CMK (cell line): ENCODE measurements at regions not wholly inside any gene's neighbourhood (a gene's known extent, or its start where the extent isn't known, plus 50 kb on each side); places are given as distances from the start of the nearest gene placed in this dataset.
"Not testable (repeated sequence)": the region's sequence is repeated elsewhere in the genome, so short reads cannot be mapped to it uniquely, and the experiment has no call there.

Source experiments
- DNase-seq: peaks from one replicate; pipeline ENCODE4 v3.0.0-alpha.2; 2010; ENCODE audit warnings: low read depth

DNA sequence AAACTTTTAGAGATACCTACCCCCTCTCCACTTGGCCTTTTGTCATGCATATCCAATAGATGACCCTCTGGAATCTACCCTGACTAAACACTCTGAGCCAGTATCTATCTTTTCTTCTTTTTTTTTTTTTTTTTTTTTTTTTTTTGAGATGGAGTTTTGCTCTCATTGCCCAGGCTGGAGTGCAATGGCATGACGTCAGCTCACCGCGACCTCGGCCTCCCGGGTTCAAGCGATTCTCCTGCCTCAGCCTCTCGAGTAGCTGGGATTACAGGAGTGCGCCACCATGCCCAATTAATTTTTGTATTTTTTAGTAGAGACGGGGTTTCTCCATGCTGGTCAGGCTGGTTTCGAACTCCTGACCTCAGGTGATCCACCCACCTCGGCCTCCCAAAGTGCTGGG is 50.8 kb upstream of the GRIN2B start:
- DNase-seq = not testable (repeated sequence)

DNA sequence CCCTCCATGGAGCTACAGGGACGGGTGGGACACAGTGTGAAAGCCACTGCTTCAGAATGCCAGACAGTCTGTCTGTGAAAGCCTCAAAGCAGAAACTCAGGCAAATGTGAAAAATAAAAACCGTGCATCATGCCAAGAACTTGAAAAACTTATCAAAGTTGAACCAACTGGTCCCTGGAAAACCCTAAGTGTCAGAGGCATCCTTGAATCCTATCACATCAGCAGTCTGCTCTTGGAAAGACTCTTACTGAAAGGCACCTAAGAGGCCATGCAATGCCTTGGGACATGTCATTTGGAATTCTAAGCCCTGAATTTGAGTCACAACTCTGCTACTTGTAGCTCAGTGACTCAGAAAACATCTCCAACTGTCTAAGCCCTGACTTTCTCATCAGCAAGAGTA is 62.4 kb upstream of the GRIN2B start:
- no peak for DNase-seq

DNA sequence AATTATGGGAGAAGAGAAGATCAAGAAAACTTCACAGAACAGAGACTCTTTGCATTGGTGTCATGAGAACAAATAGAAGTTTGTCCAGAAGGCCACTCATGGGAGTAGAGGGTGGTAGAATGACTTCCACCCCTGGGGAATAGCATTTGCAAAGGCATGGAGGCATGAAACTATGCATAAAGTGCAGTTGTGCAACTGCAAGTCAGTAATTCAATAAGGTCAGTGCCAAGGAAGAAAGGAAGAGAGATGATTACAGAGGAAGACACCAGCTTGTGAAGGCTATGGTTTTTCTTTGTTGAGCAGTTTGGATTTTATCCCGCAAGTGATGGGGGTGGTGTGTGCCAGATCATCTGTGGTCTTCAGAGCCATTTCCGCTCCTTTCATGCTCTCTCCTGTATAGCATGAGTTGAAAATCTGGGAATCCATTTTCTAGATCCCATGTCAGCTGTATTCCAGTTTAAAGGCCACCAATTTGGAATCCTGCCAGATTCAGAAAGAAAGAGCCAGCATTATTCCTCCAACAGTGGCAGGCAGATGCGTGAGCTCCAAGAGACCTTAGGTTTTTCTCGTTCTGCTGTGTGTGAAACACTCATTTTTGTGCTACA is 67.6 kb upstream of the GRIN2B start:
- DNase-seq = no peak

DNA sequence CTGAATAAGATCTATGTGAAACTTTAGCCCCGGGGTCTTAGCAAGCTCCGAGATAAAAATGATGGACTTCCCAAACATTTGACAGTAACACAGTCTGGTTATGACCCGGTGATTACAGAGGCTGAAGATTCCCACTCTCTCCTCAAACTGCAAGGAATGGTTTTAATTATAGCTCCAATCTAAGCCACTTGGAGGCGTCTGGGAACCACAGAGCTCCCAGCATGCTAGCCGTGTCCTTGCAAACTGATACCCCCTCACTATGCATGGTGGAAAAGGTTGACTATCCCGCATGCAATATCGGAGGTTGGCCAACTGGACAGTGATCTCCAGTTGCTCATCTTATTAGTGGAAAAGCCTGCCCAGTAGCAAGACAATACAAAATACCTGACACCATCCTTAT is 76.5 kb upstream of the GRIN2B start:
- no peak for DNase-seq

DNA sequence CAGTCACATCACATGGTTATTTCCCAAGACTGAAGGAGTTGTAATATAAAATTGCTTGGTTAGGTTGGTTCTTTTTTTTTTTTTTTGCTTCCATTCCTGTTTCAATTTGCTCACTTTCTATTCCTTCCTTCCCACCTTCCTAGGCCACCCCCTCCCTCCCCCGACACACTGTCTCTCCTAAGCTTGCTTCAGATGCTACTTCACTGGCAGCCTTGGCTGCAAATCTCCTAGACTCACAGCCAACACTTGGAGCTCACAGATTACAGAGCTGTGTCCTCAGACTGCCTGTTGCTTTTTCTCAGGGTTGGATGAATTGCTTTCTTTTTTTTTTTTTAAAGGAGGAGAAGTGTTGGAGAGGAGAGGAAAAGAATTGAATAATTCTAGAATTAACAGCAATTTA is 77.3 kb upstream of the GRIN2B start:
- no peak for DNase-seq

DNA sequence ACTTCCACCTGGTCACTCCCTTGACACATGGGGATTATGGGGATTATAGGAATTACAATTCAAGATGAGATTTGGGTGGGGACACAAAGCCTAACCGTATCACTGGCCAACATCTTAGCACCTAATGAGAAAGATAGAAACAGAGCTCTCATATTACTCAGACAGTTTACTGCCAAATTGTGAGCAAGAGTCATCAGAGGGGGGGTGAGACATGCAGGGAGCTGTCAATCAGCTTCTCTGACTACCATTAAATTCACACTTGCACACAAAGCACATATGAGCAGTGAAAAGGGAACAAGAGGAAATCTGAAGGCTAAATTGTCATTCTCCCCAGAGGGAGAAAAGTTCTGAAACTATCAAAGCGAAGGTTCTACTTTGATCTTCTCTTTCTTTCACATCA is 78.1 kb upstream of the GRIN2B start:
- no peak for DNase-seq

DNA sequence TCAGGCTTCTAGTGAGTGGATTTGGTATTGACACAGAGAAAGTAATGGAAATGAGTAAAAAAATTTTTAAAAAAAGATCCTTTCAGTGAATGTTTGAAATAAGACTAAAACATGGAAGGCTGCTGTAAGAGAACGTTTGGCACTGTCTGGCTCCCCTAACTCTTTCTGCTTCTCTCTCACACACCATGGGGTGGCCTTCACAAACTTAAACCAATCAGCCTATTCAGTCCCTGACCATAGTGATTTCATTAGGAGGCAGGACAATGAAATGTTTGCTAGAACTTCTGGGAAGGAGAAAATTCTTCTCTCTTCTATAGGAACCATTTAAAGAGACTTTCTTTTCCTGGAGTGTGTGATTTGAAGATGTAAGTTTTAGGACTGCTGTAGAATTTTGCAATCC is 84.2 kb upstream of the GRIN2B start:
- DNase-seq = no peak

DNA sequence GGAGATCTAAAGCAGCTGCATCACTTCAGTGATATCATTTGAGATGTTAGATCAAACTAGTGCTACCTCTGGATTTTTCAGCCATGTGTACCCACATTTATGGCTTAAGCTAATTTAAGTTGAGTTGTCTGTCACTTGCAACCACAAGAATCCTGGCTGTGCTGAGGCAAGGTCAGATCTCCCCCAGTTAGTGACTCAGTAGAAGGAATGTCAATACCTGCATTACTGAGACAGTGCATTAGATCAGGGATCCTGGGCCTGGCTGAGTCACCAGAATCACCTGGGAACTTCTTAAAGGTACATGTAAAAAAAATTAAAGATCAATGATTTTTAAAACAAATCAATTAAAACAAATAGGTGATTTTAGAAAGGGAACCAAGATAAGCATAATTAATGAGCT is 84.6 kb upstream of the GRIN2B start:
- DNase-seq = no peak

DNA sequence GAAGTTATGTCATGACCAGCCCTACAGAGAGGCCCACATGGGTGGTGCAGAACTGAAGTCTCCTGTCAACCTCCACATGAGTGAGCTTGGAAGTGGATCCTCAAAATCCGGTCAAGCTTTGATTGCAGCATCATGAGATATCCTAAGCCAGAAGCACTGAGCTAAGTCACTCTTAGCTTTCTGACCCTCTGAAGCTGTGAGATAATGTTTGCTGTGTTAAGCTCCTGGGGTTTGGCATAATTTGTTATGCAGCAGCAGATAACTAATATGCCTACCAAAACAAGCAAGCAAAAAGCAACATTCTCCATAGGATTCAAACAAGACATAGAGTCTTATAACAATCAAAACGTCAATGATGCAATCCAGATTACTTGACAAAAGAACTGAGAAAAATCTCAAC is 87.6 kb upstream of the GRIN2B start:
- DNase-seq = no peak

DNA sequence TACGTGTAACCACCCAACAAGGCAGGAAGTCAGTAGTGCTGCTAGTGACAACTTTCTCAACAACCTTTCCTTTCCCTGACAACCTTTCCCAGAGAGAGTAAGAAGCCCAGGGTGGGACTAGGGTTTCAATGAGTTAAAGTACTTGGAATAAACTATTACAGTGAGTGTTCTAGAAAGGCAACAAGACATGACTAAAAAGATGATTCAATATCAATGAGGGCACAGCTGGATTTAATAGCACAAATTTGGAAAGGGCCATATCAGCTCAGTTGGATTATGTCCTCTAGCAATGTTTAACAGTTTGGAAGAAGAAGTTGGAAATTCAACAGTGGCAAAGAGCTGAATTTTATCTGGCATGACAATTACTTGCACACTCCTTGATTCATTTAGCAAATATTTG is 90.4 kb upstream of the GRIN2B start:
- no peak for DNase-seq

DNA sequence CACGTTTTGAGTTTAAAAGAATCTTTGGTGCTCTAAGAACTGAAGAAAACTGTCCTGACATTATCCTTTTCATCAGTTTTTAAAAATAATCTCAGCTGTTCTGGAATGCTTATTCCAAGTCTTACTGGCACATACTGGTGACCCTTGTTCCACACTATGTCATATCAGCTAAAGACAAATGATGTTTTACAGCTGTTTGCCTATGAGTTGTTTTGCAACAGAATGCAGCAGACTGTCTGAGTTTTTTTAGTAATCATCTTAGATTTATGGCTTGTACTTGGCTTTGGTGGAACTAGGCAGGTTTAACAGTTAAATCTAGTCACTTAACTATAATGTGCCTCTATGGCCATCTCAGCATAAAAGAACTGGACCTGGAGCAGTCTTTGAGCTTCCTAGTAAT is 91.6 kb upstream of the GRIN2B start:
- no peak for DNase-seq

DNA sequence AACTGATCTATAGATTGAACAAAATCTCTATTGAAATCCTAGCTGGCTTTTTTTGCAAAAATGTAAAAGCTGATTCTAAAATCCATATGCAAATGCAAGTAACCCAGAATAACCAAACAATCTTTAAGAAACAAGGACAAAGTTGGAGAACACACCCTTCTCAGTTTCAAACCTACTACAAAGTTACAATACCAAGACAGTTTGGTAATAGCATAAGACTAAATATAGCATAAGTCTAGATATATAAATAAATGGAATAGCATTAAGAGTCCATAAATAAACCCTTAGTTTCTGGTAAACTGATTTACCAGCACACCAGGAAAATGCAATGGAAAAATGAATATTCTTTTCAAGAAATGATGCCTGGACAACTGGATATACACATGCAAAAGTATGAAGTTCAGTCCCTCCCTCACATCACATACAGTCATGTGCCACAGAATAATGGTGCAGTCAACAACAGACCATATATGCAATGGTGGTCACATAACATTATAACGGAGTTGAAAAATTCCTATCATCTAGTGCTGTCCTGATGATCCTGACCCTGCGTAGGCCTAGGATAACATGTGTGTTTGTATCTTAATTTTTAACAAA is 94.5 kb upstream of the GRIN2B start:
- no peak for DNase-seq

DNA sequence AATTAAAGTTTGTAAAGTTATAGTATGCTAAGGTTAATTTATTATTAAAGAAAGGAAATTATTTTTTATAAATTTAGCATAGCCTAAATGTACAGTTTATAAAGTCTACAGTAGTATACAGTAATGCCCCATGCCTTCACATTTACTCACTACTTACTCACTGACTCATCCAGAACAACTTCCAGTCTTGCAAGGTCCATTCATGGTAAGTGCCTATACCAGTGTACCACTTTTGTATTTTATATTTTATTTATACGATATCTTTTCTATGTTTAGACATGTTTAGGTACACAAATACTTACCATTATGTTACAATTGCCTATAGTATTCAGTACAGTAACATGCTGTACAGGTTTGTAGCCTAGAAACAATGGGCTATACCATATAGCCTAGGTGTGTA is 95.1 kb upstream of the GRIN2B start:
- no peak for DNase-seq

DNA sequence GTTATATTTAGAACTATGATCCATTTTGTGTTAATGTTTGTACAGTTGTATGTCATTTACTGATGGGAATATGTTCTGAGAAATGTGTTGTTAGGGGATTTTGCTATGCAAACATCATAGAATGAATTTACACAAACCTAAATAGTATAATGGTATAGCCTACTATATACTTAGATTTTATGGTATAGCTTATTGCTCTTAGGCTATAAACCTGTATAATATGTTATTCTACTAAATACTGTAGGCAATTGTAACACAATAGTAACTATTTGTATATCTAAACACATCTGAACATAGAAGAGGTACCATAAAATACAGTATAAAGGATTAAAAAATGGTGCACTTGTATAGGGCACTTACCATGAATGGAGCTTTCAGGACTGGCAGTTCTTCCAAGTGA is 105.4 kb upstream of the GRIN2B start:
- no peak for DNase-seq

DNA sequence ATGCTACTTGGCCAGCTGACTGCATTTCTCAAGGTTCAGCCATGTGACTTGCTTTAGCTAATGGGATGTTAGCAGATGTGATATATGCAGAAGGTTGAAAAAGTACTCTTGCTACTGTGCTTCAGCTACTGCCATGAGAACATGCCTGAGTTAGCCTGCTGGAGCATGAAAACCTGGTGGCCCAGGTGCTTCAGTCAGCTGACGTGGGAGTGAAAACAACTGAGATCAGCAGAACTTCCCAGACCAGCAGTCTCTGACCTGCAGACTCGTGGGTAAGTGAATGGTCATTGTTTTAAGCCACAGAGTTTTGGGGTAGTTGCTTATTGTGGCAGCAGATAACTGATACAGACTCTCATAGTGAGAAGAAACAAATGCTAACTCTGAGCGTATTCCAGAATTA is 118.6 kb upstream of the GRIN2B start:
- no peak for DNase-seq

DNA sequence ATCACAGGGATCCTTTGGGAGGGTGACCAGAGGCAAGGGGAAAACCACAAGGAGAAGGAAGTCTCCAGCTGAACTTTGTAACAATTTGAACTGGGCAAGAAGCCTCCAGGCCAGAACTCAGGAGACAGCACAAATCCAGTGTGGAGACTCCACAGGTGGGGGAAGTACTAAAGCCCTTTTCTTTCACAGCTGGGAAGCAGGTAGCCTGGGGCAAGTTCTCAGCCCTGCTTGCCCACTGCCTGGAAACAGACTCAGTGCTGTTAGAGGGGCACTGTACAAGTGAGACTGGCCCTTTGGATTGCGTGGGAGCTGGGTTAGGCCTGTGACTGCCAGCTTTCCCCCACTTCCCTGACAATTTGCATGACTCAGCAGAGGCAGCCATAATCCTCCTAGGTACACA is 120.2 kb upstream of the GRIN2B start:
- not testable (repeated sequence) for DNase-seq

DNA sequence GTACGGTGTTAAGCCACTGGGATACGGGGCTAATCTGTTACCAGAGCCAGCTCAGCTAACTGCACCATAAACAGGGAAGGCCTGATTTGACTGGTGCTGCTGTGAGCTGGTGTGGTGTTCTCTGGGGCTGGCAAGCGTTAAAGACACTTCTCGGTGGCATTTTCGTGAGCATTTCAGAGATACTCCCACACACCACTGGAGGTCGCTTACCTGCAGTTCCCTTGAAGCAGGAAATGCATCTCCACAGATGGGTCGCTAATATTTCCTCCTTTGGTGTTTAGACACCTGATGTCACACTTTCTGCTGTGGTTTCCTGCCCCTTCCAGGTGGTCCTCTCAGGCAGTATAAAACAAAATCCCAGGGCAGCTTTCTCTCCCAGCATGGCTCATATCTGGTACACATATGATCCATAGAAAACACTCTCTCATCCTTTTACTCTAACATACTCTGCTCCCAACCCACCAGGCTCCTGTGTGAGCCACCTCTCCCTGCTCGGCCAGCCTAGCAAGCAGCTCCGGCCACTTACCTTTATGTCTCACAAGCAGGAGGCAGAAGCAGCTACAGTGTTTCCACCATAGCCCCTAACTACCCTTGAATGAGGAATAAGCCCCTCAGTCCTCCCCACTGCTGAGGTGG is 129.9 kb upstream of the GRIN2B start:
- DNase-seq = no peak

DNA sequence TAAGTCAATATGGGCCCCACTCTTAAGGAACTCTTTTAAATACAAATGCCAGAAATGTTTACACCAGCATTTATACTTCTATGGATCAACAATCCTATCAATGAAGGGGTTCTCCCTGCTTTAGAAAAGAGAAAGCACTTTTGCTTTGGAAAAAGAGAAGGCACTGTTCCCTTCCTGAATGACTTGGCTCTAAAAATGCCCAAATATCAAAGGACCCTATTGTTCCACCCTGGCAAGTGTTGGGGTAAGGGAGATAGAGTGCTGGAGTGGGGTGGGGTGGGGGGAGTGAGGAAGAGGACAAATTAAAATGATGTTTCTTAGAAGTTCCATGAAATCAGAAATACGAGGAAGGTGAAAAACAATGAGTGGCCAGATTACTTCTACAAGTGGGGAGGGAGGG is 131.6 kb upstream of the GRIN2B start:
- no peak for DNase-seq

DNA sequence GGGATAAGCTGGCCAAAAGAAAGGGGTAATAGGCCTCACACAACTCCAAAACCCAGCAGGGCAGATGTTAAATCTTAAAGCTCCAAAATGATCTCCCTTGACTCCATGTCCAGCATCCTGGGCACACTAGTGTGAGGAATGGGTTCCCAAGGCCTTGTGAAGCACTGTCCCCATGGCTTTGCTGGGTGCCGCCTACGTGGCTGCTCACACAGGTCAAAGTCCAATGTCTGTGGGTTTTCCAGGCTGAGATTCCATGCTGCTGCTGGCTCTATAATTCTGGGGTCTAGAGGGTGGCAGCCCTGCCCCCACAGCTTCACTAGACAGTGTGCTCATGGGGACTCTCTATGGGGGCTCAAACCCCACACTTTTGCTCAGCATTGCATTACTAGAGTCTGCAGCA is 145.3 kb upstream of the GRIN2B start:
- no peak for DNase-seq

DNA sequence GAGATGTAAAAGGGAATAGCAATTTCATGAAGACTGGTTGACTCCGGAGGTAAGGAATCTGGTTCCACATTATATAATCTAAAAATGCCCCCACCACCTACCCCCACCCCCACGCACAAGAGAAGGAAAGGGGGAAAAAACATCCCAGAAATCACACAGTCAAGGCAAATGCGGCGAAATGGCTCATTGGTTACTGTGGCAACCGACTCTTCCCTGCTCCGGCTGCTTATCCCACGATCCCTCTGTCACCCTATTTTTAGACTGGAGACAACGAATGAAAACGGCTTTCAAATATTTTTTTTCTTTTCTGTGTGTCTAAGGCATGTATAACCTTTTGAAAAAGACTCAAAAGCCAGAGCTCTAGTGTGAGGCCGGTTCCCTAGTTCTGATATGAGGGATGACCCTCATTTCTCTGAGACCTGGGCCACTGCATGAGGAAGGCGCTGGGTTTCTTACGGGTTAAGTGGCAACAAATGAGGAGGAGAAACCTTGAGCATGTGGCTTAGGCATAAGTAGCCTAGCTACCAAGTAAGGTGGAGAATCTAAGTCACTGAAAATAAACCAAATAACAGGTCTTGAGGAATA is 148.3 kb upstream of the GRIN2B start:
- DNase-seq = no peak

DNA sequence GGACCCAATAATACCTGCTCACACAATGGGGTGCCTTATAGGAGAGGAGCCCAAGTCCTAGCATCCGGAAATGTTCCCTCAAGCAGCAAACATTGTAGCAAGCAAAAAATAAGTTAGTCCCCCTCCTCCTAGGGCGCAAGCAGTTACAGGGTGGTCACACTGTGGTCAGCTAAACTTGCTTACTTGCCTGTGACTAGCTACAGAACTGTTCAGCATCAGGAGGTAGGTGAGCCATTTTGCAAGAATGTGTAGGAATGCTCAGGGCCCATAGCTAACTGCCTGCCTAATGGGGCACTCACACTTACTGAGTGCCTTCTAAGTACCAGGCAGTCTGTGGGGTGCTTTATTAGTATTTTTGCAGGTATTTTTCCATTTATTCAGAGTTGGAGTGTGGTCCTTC is 154.6 kb upstream of the GRIN2B start:
- no peak for DNase-seq

DNA sequence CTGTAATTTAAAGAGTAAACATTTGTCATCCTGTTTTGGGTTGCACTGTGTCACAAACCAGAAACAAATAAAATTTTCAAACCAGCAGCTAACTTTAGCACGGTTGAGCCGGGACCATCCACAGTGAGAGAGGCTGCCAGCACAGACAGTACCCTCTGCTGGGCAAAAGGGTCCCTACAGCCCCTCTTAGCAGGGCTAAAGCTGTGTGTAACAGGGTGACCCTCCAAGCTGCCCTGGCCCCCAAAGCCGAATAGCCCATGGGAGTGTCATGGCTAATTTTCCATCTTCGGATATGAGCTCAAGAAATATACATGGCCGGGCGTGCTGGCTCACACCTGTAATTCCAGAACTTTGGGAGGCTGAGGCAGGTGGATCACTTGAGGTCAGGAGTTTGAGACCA is 157.1 kb upstream of the GRIN2B start:
- no peak for DNase-seq

DNA sequence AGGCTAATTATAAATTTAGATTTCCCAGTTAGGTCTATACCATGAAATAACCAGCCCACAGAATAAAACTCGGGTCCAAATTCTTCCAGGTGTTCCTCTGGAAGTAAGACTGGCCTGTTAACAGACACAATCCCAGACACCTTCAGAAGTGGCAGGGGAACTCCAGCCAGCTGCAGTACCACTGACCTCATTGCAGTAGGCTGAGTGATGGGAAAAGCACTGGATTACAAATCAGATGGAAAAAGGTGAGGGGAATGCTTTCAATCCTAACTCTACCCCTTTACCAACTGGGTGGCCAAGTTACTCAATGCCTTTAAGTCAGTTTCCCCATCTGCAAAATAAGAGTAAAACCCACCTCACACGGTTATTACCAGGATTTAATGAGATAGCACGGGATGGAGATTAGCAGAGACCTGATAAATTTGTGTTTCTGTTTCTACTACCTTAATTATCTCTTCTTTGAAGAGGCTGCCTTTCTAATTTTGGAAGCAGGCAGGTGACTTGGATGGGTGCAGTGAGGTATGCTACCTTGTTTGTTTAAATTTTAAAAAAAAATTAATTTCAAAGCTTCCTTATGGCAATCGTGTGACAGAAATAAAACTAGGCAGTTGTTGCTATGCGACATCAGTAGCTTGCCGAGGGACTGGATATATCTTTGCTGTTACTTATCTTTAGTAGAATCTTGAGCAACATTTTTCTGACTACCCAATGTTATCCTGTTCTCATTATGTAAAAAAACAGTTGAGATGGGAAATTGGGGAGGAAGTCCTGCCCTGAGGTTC is 167.3 kb upstream of the GRIN2B start:
- no peak for DNase-seq
